Colon (tissue), 2 donors: ENCODE measurements at regions not wholly inside any gene's neighbourhood (a gene's known extent, or its start where the extent isn't known, plus 50 kb on each side); places are given as distances from the start of the nearest gene placed in this dataset.
"Not testable (repeated sequence)": the region's sequence is repeated elsewhere in the genome, so short reads cannot be mapped to it uniquely, and the experiment has no call there.

Experiments
- FAIRE-seq: peaks from 2 replicates; lab custom pipeline; 2012; peaks lifted over from hg19 to GRCh38; lab: Jason Lieb, UNC
- donor health status: control.
- donor health status: control.

- no peak for FAIRE-seq
Observed at GRCh38 chr1:232131715-232132391, 498.1 kb downstream of the SIPA1L2 start.

GRCh38 chr1:232130815-232131480 is 499.0 kb downstream of the SIPA1L2 start:
- no peak for FAIRE-seq

GRCh38 chr1:232127190-232127589 is 500.6 kb downstream of the DISC1 start:
- no peak for FAIRE-seq

DNA sequence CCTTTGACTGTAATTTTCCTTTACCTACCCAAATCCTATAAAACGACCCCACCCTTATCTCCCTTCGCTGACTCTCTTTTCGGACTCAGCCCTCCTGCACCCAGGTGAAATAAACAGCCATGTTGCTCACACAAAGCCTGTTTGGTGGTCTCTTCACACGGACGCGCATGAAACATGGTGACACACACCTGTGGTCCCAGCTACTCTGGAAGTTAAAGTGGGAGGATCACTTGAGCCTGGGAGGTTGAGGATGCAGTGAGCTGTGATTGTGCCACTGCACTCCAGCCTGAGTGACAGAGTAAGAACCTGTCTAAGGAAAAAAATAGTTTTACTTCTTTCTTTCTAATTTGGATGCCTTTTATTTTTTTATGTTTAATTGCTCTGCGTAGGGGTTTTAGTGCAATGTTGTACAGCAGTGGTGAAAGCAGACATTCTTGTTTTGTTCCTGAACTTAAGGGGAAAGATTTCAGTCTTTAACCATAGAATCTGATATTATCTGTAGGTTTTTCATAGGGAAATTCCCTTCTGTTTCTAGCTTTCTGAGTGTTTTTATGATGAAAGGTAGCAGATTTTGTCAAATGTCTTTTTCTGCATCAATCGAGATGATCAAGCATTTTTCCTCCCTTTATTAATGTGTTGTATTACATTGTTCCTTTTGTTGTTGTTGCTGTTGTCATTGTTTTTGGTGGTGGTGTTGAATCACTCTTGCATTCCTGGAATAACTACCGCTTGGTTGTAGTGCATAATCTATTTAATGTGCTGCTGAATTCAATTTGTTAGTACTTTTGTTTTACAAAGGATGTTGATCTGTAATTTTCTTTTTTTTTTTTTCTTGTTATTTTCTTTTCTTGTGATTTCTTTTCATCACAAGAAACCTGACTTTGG is 497.4 kb downstream of the DISC1 start:
- FAIRE-seq: no peak

- FAIRE-seq: not testable (repeated sequence)
Observed at GRCh38 chr1:232117903-232118302, 491.3 kb downstream of the DISC1 start.

GRCh38 chr1:232114985-232115384 is 488.4 kb downstream of the DISC1 start:
- no peak for FAIRE-seq

DNA sequence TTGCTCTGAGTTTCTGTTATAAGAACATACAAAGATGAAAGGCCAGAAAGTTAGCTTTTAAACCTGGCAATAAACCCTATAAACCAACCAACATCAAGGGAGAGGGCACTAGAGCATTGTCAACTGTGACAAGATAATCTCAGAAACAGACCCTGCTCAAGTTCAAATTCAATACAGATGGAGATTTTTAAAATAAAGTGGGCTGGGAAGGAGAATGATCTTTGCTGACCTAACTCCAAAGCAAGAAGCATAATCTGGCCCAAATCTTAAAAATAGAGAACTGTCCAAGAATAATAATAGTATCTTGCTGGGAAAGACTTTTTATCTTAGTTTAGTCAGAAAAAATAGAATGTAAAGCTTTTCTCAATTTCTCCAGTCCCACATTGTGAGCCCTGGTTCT is 485.5 kb downstream of the DISC1 start:
- FAIRE-seq: no peak

DNA sequence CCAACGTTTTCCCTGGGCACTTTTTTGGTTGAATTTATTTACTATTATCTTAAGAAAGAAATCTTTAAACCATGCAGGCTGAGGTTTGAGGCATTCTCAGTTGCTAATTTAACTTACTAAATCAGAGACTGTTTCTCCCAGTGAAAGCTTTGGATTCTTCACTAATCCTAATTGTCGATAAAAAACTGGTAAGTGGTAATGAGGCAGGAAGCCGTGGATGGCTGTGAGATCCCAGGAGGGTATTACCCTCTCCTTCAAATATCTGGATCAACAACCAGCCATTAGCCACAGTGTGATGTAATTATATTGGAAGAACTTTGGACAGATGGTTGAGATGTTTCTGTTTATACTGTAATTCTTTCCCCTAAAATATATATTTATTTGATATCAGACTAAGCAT is 485.0 kb downstream of the DISC1 start:
- FAIRE-seq: no peak

- no peak for FAIRE-seq
Observed at GRCh38 chr1:232110281-232111090, 483.9 kb downstream of the DISC1 start.

GRCh38 chr1:232109391-232109790 is 482.8 kb downstream of the DISC1 start:
- FAIRE-seq: no peak

DNA sequence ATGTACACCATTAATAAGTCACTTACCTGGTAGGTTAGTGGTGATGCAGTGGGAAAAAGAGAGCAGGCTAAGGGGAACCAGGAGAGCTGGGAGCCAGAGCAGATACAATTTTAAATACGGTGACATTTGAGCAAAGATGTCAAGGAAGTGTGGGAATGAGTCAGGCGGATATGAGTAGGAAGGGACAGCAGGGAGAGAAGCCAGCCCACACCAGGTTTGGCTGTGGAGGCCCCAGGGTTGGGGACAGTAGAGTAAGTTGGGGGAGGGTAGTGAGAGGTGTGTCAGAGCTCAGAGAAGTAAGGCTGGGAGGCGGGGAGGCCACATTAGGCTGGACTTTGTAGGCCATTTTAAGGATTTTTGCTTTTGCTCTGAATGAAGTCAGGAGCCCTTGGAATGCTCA is 482.0 kb downstream of the DISC1 start:
- FAIRE-seq: no peak

DNA sequence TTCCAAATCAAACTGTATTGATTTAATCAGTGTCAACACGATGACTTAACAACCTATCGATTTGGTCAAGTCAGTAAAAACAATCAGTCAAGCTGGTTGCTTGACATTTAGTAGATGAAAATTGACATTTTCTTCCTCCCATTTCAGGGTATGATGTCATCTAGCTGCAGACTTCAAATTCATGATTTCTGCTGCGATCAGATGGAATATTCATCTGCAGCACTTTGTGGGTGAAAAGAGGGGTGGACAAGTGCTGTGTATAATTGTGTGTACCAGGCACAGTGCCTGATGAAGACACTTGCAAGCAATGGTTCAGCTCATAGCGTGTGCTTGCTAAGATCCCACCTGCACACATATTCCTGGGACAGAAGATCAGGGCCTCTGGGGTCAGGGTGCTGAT is 479.8 kb downstream of the DISC1 start:
- FAIRE-seq: no peak

DNA sequence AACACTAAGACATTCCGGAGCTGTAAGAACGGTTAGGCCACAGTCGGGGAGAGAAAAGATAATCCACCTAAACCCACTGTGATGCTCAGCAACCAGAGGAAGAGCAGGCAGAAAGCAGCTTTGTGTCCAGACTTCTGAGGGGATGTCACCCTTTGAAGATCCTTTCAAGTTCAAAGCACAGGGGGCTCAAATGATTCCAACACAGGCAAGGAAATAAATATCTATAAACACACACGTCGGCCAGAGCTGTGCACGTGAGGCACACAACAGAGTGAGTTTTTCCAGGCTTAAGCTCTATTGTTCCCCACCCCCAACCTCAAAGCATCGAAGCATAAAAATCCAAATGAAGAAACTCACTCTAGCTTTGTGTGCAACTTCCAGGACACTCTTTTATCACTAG is 479.0 kb downstream of the DISC1 start:
- FAIRE-seq: no peak

GRCh38 chr1:232101231-232101630 is 474.6 kb downstream of the DISC1 start:
- no peak for FAIRE-seq

DNA sequence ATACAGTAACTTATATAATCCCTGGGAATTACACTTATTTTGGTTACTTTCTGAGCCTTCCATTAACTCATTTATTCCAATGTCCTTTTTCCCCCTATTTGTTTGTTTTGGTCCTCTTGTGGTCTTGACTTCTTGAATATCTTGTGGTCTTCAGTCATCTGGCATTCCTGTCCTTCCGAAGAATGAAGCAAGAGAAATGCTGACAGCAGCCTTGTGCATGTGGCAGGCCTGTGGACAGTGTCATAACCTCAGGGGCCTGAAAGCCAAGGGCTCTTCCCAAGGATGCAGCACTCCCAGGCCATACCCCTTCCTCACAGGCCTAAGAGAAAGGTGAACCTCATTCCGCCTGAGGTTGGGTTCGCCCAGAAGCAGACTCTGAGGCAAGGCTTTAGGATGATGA is 470.2 kb downstream of the DISC1 start:
- FAIRE-seq: no peak
